ENCODE measurements at regions not wholly inside any gene's neighbourhood (a gene's known extent, or its start where the extent isn't known, plus 50 kb on each side); places are given as distances from the start of the nearest gene placed in this dataset.

DNA sequence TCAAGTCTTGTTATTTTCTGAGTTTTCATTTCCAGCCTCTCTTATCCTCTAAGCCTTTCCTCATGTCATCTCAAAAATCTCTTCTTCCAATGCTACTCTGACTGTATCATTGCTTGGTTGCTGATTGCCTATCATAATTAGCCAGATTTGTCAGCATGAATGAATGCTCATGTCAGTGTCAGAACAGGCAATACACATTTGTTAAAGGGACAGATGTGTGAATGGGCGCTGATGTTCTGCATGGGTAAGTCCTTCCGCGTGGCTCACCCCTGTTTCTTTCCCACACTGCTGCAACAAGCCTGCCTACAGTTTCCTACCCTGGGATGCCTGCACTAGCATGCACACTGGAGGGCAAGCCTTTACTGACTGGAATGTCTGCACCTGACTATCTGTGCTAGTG, 100.6 kb downstream of the RHOU start:
- Mint-ChIP-seq H3K36me3 (ENCODE audit: low read depth) (no peaks in the 10 kb centered on the region), H3K27me3 (ENCODE audit: insufficient read depth, low read depth, poor library complexity) (peaks cover 2% of the 10 kb centered on the region), H3K27ac (no peak overlapping the region), H3K4me3 (no peak overlapping the region), H3K4me1 (no peaks in the 10 kb centered on the region; the same call in 2 of the 3 replicates), H3K9me3 (no peaks in the 10 kb centered on the region)
- Histone ChIP-seq H3K4me1 (ENCODE audit: insufficient read depth) (no peaks in the 10 kb centered on the region), H3F3A (replicated peaks; ENCODE audit: low read depth) (no peaks in the 10 kb centered on the region), H3K9me2 (ENCODE audit: insufficient read depth) (no peaks in the 10 kb centered on the region), H3K36me3 (ENCODE audit: insufficient read depth) (no peaks in the 10 kb centered on the region), H3K4me3 (no peak overlapping the region), H3K27me3 (ENCODE audit: insufficient read depth) (no peaks in the 10 kb centered on the region), H3K27ac (ENCODE audit: low read depth) (no peak overlapping the region), H3K79me2 (replicated peaks; ENCODE audit: insufficient read depth) (no peaks in the 10 kb centered on the region), H4K20me1 (replicated peaks; ENCODE audit: insufficient read depth) (no peaks in the 10 kb centered on the region), H3K4me2 (no peak overlapping the region), H2AFZ (no peak overlapping the region)
- TF ChIP-seq EZH2phosphoT487 (IDR thresholded peaks at IDR 0.05; ENCODE audit: unreplicated experiment): no peak
- TF ChIP-seq, protein P1, sequence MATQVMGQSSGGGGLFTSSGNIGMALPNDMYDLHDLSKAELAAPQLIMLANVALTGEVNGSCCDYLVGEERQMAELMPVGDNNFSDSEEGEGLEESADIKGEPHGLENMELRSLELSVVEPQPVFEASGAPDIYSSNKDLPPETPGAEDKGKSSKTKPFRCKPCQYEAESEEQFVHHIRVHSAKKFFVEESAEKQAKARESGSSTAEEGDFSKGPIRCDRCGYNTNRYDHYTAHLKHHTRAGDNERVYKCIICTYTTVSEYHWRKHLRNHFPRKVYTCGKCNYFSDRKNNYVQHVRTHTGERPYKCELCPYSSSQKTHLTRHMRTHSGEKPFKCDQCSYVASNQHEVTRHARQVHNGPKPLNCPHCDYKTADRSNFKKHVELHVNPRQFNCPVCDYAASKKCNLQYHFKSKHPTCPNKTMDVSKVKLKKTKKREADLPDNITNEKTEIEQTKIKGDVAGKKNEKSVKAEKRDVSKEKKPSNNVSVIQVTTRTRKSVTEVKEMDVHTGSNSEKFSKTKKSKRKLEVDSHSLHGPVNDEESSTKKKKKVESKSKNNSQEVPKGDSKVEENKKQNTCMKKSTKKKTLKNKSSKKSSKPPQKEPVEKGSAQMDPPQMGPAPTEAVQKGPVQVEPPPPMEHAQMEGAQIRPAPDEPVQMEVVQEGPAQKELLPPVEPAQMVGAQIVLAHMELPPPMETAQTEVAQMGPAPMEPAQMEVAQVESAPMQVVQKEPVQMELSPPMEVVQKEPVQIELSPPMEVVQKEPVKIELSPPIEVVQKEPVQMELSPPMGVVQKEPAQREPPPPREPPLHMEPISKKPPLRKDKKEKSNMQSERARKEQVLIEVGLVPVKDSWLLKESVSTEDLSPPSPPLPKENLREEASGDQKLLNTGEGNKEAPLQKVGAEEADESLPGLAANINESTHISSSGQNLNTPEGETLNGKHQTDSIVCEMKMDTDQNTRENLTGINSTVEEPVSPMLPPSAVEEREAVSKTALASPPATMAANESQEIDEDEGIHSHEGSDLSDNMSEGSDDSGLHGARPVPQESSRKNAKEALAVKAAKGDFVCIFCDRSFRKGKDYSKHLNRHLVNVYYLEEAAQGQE (IDR thresholded peaks at IDR 0.05; ENCODE audit: unreplicated experiment): no peak
- ATAC-seq (no peak), DNase-seq (ENCODE audit: low spot score) (no peak)

GRCh38 chr1:228836427-228836826, 101.1 kb downstream of the RHOU start:
- H3K4me2 ChIP-seq: no peak overlapping the region
- no peak overlapping the region for H3K4me3 ChIP-seq
- no peaks in the 10 kb centered on the region for H3F3A ChIP-seq (replicated peaks; ENCODE audit: low read depth)
- H3K27me3 Mint-ChIP-seq (ENCODE audit: insufficient read depth, low read depth, poor library complexity): peaks cover 2% of the 10 kb centered on the region
- ATAC-seq: no peak
- no peak overlapping the region for H3K4me3 Mint-ChIP-seq
- H3K36me3 Mint-ChIP-seq (ENCODE audit: low read depth): no peaks in the 10 kb centered on the region
- no peaks in the 10 kb centered on the region; the same call in 2 of the 3 replicates for H3K4me1 Mint-ChIP-seq
- no peak overlapping the region for H2AFZ ChIP-seq
- no peaks in the 10 kb centered on the region for H3K27me3 ChIP-seq (ENCODE audit: insufficient read depth)
- no peak for DNase-seq (ENCODE audit: low spot score)
- no peaks in the 10 kb centered on the region for H3K4me1 ChIP-seq (ENCODE audit: insufficient read depth)
- no peaks in the 10 kb centered on the region for H3K9me3 Mint-ChIP-seq
- no peaks in the 10 kb centered on the region for H4K20me1 ChIP-seq (replicated peaks; ENCODE audit: insufficient read depth)
- no peaks in the 10 kb centered on the region for H3K79me2 ChIP-seq (replicated peaks; ENCODE audit: insufficient read depth)
- H3K27ac ChIP-seq (ENCODE audit: low read depth): no peak overlapping the region
- TF ChIP-seq, protein P1 (IDR thresholded peaks at IDR 0.05; ENCODE audit: unreplicated experiment): no peak
- H3K36me3 ChIP-seq (ENCODE audit: insufficient read depth): no peaks in the 10 kb centered on the region
- no peak overlapping the region for H3K27ac Mint-ChIP-seq
- H3K9me2 ChIP-seq (ENCODE audit: insufficient read depth): no peaks in the 10 kb centered on the region

Data from GM23338 (cell line).